SK-N-SH (cell line): ENCODE measurements at regions not wholly inside any gene's neighbourhood (a gene's known extent, or its start where the extent isn't known, plus 50 kb on each side); places are given as distances from the start of the nearest gene placed in this dataset.

Experiments used
- CTCF ChIA-PET: fragments of 300-600, 350-600 bp; formaldehyde crosslinking; extraction: SDS; loops from one replicate; lab custom pipeline; 2021; lab: Yijun Ruan, JAX
- POLR2A ChIA-PET: fragments of 350-600 bp; sonication (Branson Sonifier 250); formaldehyde crosslinking; extraction: SDS; loops from one replicate; lab custom pipeline; 2020; ENCODE audit warnings: antibody characterized with exemption, inconsistent platforms; lab: Yijun Ruan, JAX
- DNase-seq: peaks from one replicate; pipeline ENCODE4 v3.0.0; 2012
- H2AFZ ChIP-seq: fragments of 200-600 bp; sonication (generic); 2 replicates; pipeline ENCODE4 v1.8.1; 2016; ENCODE audit warnings: antibody characterized with exemption, mild to moderate bottlenecking, low read depth
- H3F3A ChIP-seq: fragments of 200-600 bp; sonication (generic); replicated peaks from 2 replicates; pipeline ENCODE3; 2016; ENCODE audit warnings: antibody characterized with exemption, mild to moderate bottlenecking; ENCODE audit not compliant: insufficient read depth
- H3K27ac ChIP-seq, 2 experiments: fragments of 200-500 bp in 1 of 2; fragments of 200-600 bp in 1 of 2; sonication (Bioruptor generic) in 1 of 2; sonication (generic), shearing (Covaris generic) in 1 of 2; 2 replicates each; pipeline versions ENCODE4 v1.5.1 to v1.6.1; 2014 to 2016; ENCODE audit warnings: low read depth in 2 of 2, inconsistent platforms in 1 of 2, low read length in 1 of 2, mild to moderate bottlenecking in 1 of 2, mixed read lengths in 1 of 2
- H3K27me3 ChIP-seq: fragments of 200-600 bp; sonication (generic), shearing (Covaris generic); 2 replicates; pipeline ENCODE4 v1.6.1; 2016; ENCODE audit warnings: mixed run types; ENCODE audit not compliant: insufficient read depth
- H3K36me3 ChIP-seq, 2 experiments: fragments of 200-500 bp in 1 of 2; fragments of 200-600 bp in 1 of 2; sonication (Bioruptor generic) in 1 of 2; sonication (generic) in 1 of 2; replicated peaks in 1 of 2; 2 replicates each; pipeline versions ENCODE3 to v1.5.1; 2014 to 2016; ENCODE audit warnings: low read length in 1 of 2, mild to moderate bottlenecking in 1 of 2; ENCODE audit not compliant: insufficient read depth in 2 of 2, control insufficient read depth in 1 of 2
- H3K4me1 ChIP-seq, 2 experiments: fragments of 200-500 bp in 1 of 2; fragments of 200-600 bp in 1 of 2; sonication (Bioruptor generic) in 1 of 2; sonication (generic), shearing (Covaris generic) in 1 of 2; 2 replicates each; pipeline versions ENCODE4 v1.5.1 to v1.6.1; 2014 to 2016; ENCODE audit warnings: low read depth in 1 of 2, low read length in 1 of 2, mixed run types in 1 of 2; ENCODE audit not compliant: insufficient read depth in 2 of 2, control insufficient read depth in 1 of 2
- H3K4me2 ChIP-seq: fragments of 200-600 bp; sonication (generic), shearing (Covaris generic); 2 replicates; pipeline ENCODE4 v1.6.1; 2017; ENCODE audit warnings: mixed run types
- H3K4me3 ChIP-seq, 2 experiments: fragments of 200-500 bp in 1 of 2; fragments of 200-600 bp in 1 of 2; sonication (Bioruptor generic) in 1 of 2; sonication (generic), shearing (Covaris generic) in 1 of 2; 2 replicates each; pipeline versions ENCODE4 v1.5.1 to v1.8.1; 2014 to 2016; ENCODE audit warnings: low read depth in 2 of 2, inconsistent platforms in 1 of 2, low read length in 1 of 2, mild to moderate bottlenecking in 1 of 2, mixed read lengths in 1 of 2, moderate library complexity in 1 of 2
- H3K79me2 ChIP-seq: fragments of 200-600 bp; sonication (generic); 2 replicates; pipeline ENCODE4 v1.8.1; 2017; ENCODE audit warnings: mild to moderate bottlenecking; ENCODE audit not compliant: insufficient read depth
- H3K9ac ChIP-seq: fragments of 200-600 bp; sonication (generic); 2 replicates; pipeline ENCODE4 v1.6.1; 2017; ENCODE audit warnings: mixed run types
- H3K9me2 ChIP-seq: fragments of 200-600 bp; sonication (generic); 2 replicates; pipeline ENCODE4 v1.6.1; 2017; ENCODE audit warnings: mixed run types
- H3K9me3 ChIP-seq: fragments of 200-600 bp; sonication (generic); 2 replicates; pipeline ENCODE4 v1.6.1; 2017; ENCODE audit warnings: mixed run types, mild to moderate bottlenecking, moderate library complexity
- H4K20me1 ChIP-seq: fragments of 200-600 bp; sonication (generic); 2 replicates; pipeline ENCODE4 v1.6.1; 2017; ENCODE audit warnings: mild to moderate bottlenecking, mixed run types; ENCODE audit not compliant: insufficient read depth
- CHD2 ChIP-seq: fragments of 150-350 bp; IDR thresholded peaks from 2 replicates; pipeline ENCODE4 v1.6.1; 2018; ENCODE audit warnings: low read length; ENCODE audit not compliant: partially characterized antibody
- ELF1 ChIP-seq: IDR thresholded peaks from 2 replicates; pipeline ENCODE4 v1.4.0; 2012
- EP300 ChIP-seq, 2 experiments: IDR thresholded peaks; 2 replicates each; pipeline versions ENCODE4 v1.4.0 to v1.6.1; 2012; ENCODE audit warnings: borderline replicate concordance in 1 of 2, low read depth in 1 of 2, low read length in 1 of 2
- EZH2phosphoT487 ChIP-seq: fragments of 200-600 bp; sonication (generic); IDR thresholded peaks from 2 replicates; pipeline ENCODE4 v1.6.1; 2017; ENCODE audit warnings: low read depth, mixed run types, mild to moderate bottlenecking, antibody characterized with exemption, moderate library complexity, borderline replicate concordance
- FOXJ3 ChIP-seq: sonication (generic); formaldehyde crosslinking; IDR thresholded peaks from 2 replicates; pipeline ENCODE4 v1.5.1; 2020; ENCODE audit warnings: mild to moderate bottlenecking, missing genetic modification reagents
- FOXM1 ChIP-seq: IDR thresholded peaks from 2 replicates; pipeline ENCODE4 v1.4.0; 2012; ENCODE audit warnings: low read depth, mild to moderate bottlenecking
- GABPA ChIP-seq: IDR thresholded peaks from 2 replicates; pipeline ENCODE4 v1.4.0; 2012; ENCODE audit warnings: low read depth, mild to moderate bottlenecking
- MXI1 ChIP-seq: IDR thresholded peaks from 2 replicates; pipeline ENCODE4 v1.6.1; 2012; ENCODE audit warnings: mild to moderate bottlenecking, low read depth, low read length, improper control_type of control experiment
- NRF1 ChIP-seq: IDR thresholded peaks from 2 replicates; pipeline ENCODE4 v1.6.1; 2012; ENCODE audit warnings: low read depth, mild to moderate bottlenecking, low read length
- RAD21 ChIP-seq: IDR thresholded peaks from 2 replicates; pipeline ENCODE4 v1.6.1; 2012; ENCODE audit warnings: mild to moderate bottlenecking, low read length
- RFX5 ChIP-seq: IDR thresholded peaks from 2 replicates; pipeline ENCODE4 v1.6.1; 2012; ENCODE audit warnings: mild to moderate bottlenecking, improper control_type of control experiment, low read length
- SIN3A ChIP-seq: IDR thresholded peaks from 2 replicates; pipeline ENCODE4 v1.6.1; 2012; ENCODE audit warnings: low read depth, mild to moderate bottlenecking, low read length, moderate library complexity, borderline replicate concordance
- SMC3 ChIP-seq: IDR thresholded peaks from 2 replicates; pipeline ENCODE4 v1.6.1; 2012; ENCODE audit warnings: low read depth, low read length, improper control_type of control experiment
- TAF1 ChIP-seq: IDR thresholded peaks from 2 replicates; pipeline ENCODE4 v1.6.1; 2012; ENCODE audit warnings: low read depth, mild to moderate bottlenecking, low read length, moderate library complexity, borderline replicate concordance
- TEAD4 ChIP-seq: IDR thresholded peaks from 2 replicates; pipeline ENCODE4 v1.4.0; 2012; ENCODE audit warnings: mild to moderate bottlenecking, borderline replicate concordance; ENCODE audit not compliant: insufficient read depth
- WGBS: methylation state at CpG from one replicate; pipeline ENCODE4 v1.1.6; 2017; ENCODE audit warnings: low lambda C conversion rate; 5-methylcytosine and 5-hydroxymethylcytosine counted together
- TF ChIP-seq, protein P1 (sequence below): fragments of 150-350 bp; IDR thresholded peaks from 2 replicates; pipeline ENCODE4 v1.6.1; 2017; ENCODE audit warnings: antibody characterized with exemption, low read length, low read depth, borderline replicate concordance
- TF ChIP-seq, protein P2 (sequence below): IDR thresholded peaks from 2 replicates; pipeline ENCODE4 v1.4.0; 2012; ENCODE audit warnings: low read depth, borderline replicate concordance
- TF ChIP-seq, protein P3 (sequence below): IDR thresholded peaks from 2 replicates; pipeline ENCODE4; 2012
- TF ChIP-seq, protein P4 (sequence below): IDR thresholded peaks from 2 replicates; pipeline ENCODE4 v1.6.1; 2012; ENCODE audit warnings: mild to moderate bottlenecking, low read depth, low read length, moderate library complexity

DNA sequence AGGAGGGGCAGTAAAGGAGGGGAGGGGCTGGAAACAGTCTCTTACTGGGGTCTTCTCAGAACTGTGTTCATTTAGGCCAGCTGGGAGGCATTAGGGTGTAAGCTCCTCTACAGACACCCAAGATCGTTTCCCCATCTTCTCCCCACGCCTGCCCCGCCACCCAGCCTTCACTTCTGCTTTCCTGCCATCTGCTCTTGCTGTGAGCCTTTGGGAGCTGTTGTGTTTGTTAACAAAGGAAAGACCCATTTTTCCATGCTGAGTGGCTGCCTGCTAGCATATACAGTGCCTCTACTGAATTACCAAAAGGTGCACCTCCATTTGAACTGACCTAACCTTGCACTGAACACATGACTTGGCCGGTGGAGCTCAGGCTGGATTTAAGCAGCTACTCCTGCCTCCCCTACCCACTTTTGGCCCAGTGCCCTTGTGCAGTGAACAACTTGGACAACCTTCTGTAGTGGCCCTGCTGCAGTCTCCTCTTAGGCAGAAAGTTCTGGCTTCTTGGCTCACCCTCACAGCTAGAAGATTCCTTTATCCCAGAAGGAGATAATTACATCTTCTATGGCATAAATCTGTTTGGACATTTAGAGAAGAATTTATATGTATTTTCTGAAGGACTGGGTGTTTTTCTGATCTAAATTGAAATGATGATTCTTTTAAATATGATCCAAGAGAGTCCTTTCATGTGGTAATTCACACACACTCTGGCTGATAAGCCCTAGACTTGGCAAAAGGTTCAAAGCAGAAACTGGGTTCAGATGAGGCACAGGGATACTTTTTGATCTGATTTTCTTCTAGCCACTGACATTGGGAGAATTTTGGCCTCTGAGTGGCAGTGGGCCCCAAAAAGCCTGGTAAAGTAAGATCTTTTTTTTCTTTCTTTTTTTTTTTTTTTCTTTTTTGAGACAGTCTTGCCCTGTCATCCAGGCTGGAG is 81.9 kb upstream of the HNF1B start:
- H3K79me2 ChIP-seq, result no peaks in the 10 kb centered on the region
- TF ChIP-seq RAD21 (no peak), SMC3 (no peak), ELF1 (no peak), TEAD4 (no peak), NRF1 (no peak), EP300 (IDR thresholded peaks at IDR 0.05; ENCODE audit: borderline replicate concordance in 1 of 2, low read depth in 1 of 2, low read length in 1 of 2) (no peak), CHD2 (no peak), RFX5 (no peak), TAF1 (no peak), MXI1 (no peak), FOXM1 (no peak), SIN3A (no peak), EZH2phosphoT487 (no peak), FOXJ3 (no peak), GABPA (no peak)
- TF ChIP-seq, protein P1, sequence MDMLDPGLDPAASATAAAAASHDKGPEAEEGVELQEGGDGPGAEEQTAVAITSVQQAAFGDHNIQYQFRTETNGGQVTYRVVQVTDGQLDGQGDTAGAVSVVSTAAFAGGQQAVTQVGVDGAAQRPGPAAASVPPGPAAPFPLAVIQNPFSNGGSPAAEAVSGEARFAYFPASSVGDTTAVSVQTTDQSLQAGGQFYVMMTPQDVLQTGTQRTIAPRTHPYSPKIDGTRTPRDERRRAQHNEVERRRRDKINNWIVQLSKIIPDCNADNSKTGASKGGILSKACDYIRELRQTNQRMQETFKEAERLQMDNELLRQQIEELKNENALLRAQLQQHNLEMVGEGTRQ, result no peak
- TF ChIP-seq, protein P2, sequence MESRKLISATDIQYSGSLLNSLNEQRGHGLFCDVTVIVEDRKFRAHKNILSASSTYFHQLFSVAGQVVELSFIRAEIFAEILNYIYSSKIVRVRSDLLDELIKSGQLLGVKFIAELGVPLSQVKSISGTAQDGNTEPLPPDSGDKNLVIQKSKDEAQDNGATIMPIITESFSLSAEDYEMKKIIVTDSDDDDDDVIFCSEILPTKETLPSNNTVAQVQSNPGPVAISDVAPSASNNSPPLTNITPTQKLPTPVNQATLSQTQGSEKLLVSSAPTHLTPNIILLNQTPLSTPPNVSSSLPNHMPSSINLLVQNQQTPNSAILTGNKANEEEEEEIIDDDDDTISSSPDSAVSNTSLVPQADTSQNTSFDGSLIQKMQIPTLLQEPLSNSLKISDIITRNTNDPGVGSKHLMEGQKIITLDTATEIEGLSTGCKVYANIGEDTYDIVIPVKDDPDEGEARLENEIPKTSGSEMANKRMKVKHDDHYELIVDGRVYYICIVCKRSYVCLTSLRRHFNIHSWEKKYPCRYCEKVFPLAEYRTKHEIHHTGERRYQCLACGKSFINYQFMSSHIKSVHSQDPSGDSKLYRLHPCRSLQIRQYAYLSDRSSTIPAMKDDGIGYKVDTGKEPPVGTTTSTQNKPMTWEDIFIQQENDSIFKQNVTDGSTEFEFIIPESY, result no peak
- TF ChIP-seq, protein P3, sequence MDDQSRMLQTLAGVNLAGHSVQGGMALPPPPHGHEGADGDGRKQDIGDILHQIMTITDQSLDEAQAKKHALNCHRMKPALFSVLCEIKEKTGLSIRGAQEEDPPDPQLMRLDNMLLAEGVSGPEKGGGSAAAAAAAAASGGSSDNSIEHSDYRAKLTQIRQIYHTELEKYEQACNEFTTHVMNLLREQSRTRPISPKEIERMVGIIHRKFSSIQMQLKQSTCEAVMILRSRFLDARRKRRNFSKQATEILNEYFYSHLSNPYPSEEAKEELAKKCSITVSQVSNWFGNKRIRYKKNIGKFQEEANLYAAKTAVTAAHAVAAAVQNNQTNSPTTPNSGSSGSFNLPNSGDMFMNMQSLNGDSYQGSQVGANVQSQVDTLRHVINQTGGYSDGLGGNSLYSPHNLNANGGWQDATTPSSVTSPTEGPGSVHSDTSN, result no peak
- TF ChIP-seq, protein P4, sequence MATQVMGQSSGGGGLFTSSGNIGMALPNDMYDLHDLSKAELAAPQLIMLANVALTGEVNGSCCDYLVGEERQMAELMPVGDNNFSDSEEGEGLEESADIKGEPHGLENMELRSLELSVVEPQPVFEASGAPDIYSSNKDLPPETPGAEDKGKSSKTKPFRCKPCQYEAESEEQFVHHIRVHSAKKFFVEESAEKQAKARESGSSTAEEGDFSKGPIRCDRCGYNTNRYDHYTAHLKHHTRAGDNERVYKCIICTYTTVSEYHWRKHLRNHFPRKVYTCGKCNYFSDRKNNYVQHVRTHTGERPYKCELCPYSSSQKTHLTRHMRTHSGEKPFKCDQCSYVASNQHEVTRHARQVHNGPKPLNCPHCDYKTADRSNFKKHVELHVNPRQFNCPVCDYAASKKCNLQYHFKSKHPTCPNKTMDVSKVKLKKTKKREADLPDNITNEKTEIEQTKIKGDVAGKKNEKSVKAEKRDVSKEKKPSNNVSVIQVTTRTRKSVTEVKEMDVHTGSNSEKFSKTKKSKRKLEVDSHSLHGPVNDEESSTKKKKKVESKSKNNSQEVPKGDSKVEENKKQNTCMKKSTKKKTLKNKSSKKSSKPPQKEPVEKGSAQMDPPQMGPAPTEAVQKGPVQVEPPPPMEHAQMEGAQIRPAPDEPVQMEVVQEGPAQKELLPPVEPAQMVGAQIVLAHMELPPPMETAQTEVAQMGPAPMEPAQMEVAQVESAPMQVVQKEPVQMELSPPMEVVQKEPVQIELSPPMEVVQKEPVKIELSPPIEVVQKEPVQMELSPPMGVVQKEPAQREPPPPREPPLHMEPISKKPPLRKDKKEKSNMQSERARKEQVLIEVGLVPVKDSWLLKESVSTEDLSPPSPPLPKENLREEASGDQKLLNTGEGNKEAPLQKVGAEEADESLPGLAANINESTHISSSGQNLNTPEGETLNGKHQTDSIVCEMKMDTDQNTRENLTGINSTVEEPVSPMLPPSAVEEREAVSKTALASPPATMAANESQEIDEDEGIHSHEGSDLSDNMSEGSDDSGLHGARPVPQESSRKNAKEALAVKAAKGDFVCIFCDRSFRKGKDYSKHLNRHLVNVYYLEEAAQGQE, result no peak
- H3K4me2 ChIP-seq, result no peak overlapping the region
- 93% methylated on average over 4 of the region's 4 CpGs for WGBS
- no peaks in the 10 kb centered on the region for H3K36me3 ChIP-seq
- no peaks in the 10 kb centered on the region for H3F3A ChIP-seq
- no peak overlapping the region for H3K27ac ChIP-seq
- no peaks in the 10 kb centered on the region for H4K20me1 ChIP-seq
- H3K9me3 ChIP-seq, result no peaks in the 10 kb centered on the region
- H3K4me3 ChIP-seq, result no peak overlapping the region
- H2AFZ ChIP-seq, result no peak overlapping the region
- DNase-seq, result no peak
- H3K9ac ChIP-seq, result no peak overlapping the region
- H3K9me2 ChIP-seq, result no peaks in the 10 kb centered on the region
- CTCF ChIA-PET, result interaction anchor here (3.2 kb wide), 1 partner anchor 10 kb away, joined by 16 read pairs; no protein-coding TSS in a partner anchor
- peaks cover 0 to 17% of the 10 kb centered on the region in 2 experiments; a peak in 2 of 4 replicates for H3K4me1 ChIP-seq
- H3K27me3 ChIP-seq, result no peaks in the 10 kb centered on the region
- POLR2A ChIA-PET, result no interaction called here
